K562 (cell line): ENCODE measurements at regions not wholly inside any gene's neighbourhood (a gene's known extent, or its start where the extent isn't known, plus 50 kb on each side); places are given as distances from the start of the nearest gene placed in this dataset.

Experiments
- ATAC-seq: fragments of 200-7000 bp; cut with Tn5 transposase; 3 replicates; pipeline ENCODE4 v1.9.1; 2020; ENCODE audit warnings: moderate library complexity
- BruUV-seq: library from RNA; stranded (reverse); fragments of 400-500 nt; replicated peaks from 2 replicates; lab custom pipeline; 2021; lab: Mats Ljungman, UMichigan
- CTCF ChIA-PET: fragments of 300-600 bp; formaldehyde crosslinking; extraction: SDS; loops from one replicate; lab custom pipeline; 2021; ENCODE audit warnings: low intra/inter-chr PET ratio; lab: Yijun Ruan, JAX
- POLR2A ChIA-PET: fragments of 300-600, 350-650 bp; sonication (Branson Sonifier 250); formaldehyde crosslinking; extraction: SDS; loops from one replicate; lab custom pipeline; 2021; ENCODE audit warnings: antibody characterized with exemption, inconsistent platforms; lab: Yijun Ruan, JAX
- DNase-seq, 4 experiments: peaks; one replicate each; pipeline versions ENCODE4 v3.0.0 to v3.0.0-alpha.2; 2011 to 2018; ENCODE audit warnings: low spot score in 3 of 4, mixed read lengths in 3 of 4; ENCODE audit errors: extremely low read depth in 1 of 4
- FAIRE-seq: peaks from 2 replicates; lab custom pipeline; 2011; peaks lifted over from hg19 to GRCh38; lab: Jason Lieb, UNC
- H2AFZ ChIP-seq: 2 replicates; pipeline ENCODE4 v1.6.0; 2011; ENCODE audit warnings: low read depth, low read length, control low read depth, inconsistent platforms
- H3K27ac ChIP-seq: fragments of 200-600 bp; 3 replicates; pipeline ENCODE4 v1.8.0; 2011; ENCODE audit warnings: low read depth, mild to moderate bottlenecking, control low read depth, inconsistent platforms, low read length, moderate library complexity, mixed read lengths; ENCODE audit errors: extremely low read depth
- H3K27me3 ChIP-seq, 2 experiments: fragments of 300-600 bp in 1 of 2; 2 replicates in 1 of 2; 3 replicates in 1 of 2; pipeline versions ENCODE4 v1.6.0 to v1.8.0; 2011; ENCODE audit warnings: inconsistent platforms in 2 of 2, low read length in 2 of 2, mild to moderate bottlenecking in 1 of 2, mixed read lengths in 1 of 2, moderate library complexity in 1 of 2; ENCODE audit not compliant: control insufficient read depth in 2 of 2, insufficient read depth in 2 of 2
- H3K36me3 ChIP-seq: fragments of 300-600 bp; 3 replicates; pipeline ENCODE4 v1.8.0; 2011; ENCODE audit warnings: mild to moderate bottlenecking, low read length, inconsistent platforms; ENCODE audit not compliant: control insufficient read depth, insufficient read depth
- H3K4me1 ChIP-seq, 2 experiments: fragments of 200-600 bp in 1 of 2; replicated peaks in 1 of 2; 2 replicates in 1 of 2; 3 replicates in 1 of 2; pipeline versions ENCODE4 v1.5.1 to v1.8.0; 2011; ENCODE audit warnings: inconsistent platforms in 2 of 2, low read length in 2 of 2, mild to moderate bottlenecking in 1 of 2, mixed read lengths in 1 of 2, moderate library complexity in 1 of 2; ENCODE audit not compliant: control insufficient read depth in 2 of 2, insufficient read depth in 2 of 2
- H3K4me2 ChIP-seq: 2 replicates; pipeline ENCODE4 v1.6.1; 2011; ENCODE audit warnings: low read length, control low read depth, inconsistent platforms, mixed read lengths; ENCODE audit not compliant: insufficient read depth
- H3K4me3 ChIP-seq: fragments of 200-600 bp; sonication (generic), shearing (Covaris generic); 2 replicates; pipeline ENCODE4 v1.5.1; 2016; ENCODE audit warnings: control low read depth, inconsistent platforms
- H3K79me2 ChIP-seq: fragments of 200-600 bp; 3 replicates; pipeline ENCODE4 v1.8.0; 2011; ENCODE audit warnings: low read length, inconsistent platforms; ENCODE audit not compliant: control insufficient read depth, insufficient read depth
- H3K9ac ChIP-seq, 2 experiments: 2 replicates each; pipeline versions ENCODE4 v1.6.0 to v1.6.1; 2011; ENCODE audit warnings: low read depth in 2 of 2, low read length in 2 of 2, control low read depth in 1 of 2, inconsistent platforms in 1 of 2, mild to moderate bottlenecking in 1 of 2, mixed read lengths in 1 of 2; ENCODE audit not compliant: insufficient read depth in 1 of 2
- H3K9me1 ChIP-seq: one replicate; pipeline ENCODE4 v1.6.0; 2011; ENCODE audit warnings: inconsistent platforms, mild to moderate bottlenecking, low read length, moderate library complexity; ENCODE audit not compliant: control insufficient read depth, insufficient read depth
- H3K9me3 ChIP-seq: replicated peaks from 2 replicates; pipeline ENCODE4 v1.5.1; 2011; ENCODE audit warnings: low read depth, low read length, inconsistent platforms; ENCODE audit not compliant: control insufficient read depth, insufficient read depth
- H4K20me1 ChIP-seq: replicated peaks from 2 replicates; pipeline ENCODE4 v1.6.1; 2011; ENCODE audit warnings: low read length, inconsistent platforms, mixed read lengths; ENCODE audit not compliant: control insufficient read depth, insufficient read depth
- BACH1 ChIP-seq: fragments of 200-800 bp; sonication (Bioruptor generic); IDR thresholded peaks from 2 replicates; pipeline ENCODE4 v1.6.1; 2016; ENCODE audit warnings: missing genetic modification characterization, missing compliant biosample characterization
- CBFB ChIP-seq: sonication (generic); formaldehyde crosslinking; IDR thresholded peaks from 2 replicates; pipeline ENCODE4 v1.4.0; 2020; ENCODE audit warnings: mild to moderate bottlenecking, missing genetic modification reagents
- HINFP ChIP-seq: fragments of 450-650 bp; conservative IDR thresholded peaks from 2 replicates; pipeline ENCODE4 v1.6.1; 2016; ENCODE audit warnings: missing genetic modification characterization, low read depth, mild to moderate bottlenecking, control low read depth, missing compliant biosample characterization
- RBM14 ChIP-seq: fragments of 200-400 bp; formaldehyde crosslinking; IDR thresholded peaks from 2 replicates; pipeline ENCODE4 v1.6.1; 2018; ENCODE audit warnings: low read depth, mild to moderate bottlenecking, low read length, moderate library complexity, borderline replicate concordance; ENCODE audit not compliant: insufficient read depth
- SMAD4 ChIP-seq: fragments of 250-450 bp; sonication (Bioruptor Pico); conservative IDR thresholded peaks from 2 replicates; pipeline ENCODE4 v1.8.0; 2021; ENCODE audit warnings: inconsistent platforms, mild to moderate bottlenecking, moderate library complexity
- SPI1 ChIP-seq: IDR thresholded peaks from 2 replicates; pipeline ENCODE4 v1.6.1; 2011; ENCODE audit warnings: low read depth, low read length, control low read depth, borderline replicate concordance
- XRCC4 ChIP-seq: IDR thresholded peaks from one replicate; pipeline ENCODE4 v1.6.1; 2011; ENCODE audit not compliant: insufficient read depth, insufficient read length; ENCODE audit errors: extremely low read depth
- ZNF324 ChIP-seq: fragments of 250-450 bp; sonication (Bioruptor Pico); IDR thresholded peaks from 2 replicates; pipeline ENCODE4 v1.4.0; 2020; ENCODE audit warnings: mild to moderate bottlenecking
- ZNF696 ChIP-seq: fragments of 250-450 bp; sonication (Bioruptor Pico); conservative IDR thresholded peaks from 2 replicates; pipeline ENCODE4 v1.4.0; 2020; ENCODE audit warnings: mild to moderate bottlenecking, moderate library complexity
- WGBS: fragments of 100-300 bp; shearing (Covaris generic); methylation state at CpG from one replicate; pipeline ENCODE4 v1.1.6; 2016; ENCODE audit warnings: low coverage, mixed read lengths; ENCODE audit not compliant: insufficient coverage; ENCODE audit errors: missing lambda C conversion rate; 5-methylcytosine and 5-hydroxymethylcytosine counted together
- in situ Hi-C: fragments of 300-500 bp; cut with MboI; formaldehyde crosslinking; loops from 4 replicates; pipeline ENCODE4 v1.15.0; 2018; ENCODE audit warnings: inconsistent platforms, mixed read lengths
- intact Hi-C: fragments of 100-400 bp; cut with micrococcal nuclease; formaldehyde crosslinking; loops from 2 replicates; pipeline ENCODE4 v1.14.2; 2022
- TF ChIP-seq, protein P1 (sequence below): fragments of 250-450 bp; sonication (Bioruptor Pico); IDR thresholded peaks from 2 replicates; pipeline ENCODE4 v1.4.0; 2020
- TF ChIP-seq, protein P2 (sequence below): IDR thresholded peaks from 3 replicates; pipeline ENCODE4 v1.6.1; 2011; ENCODE audit warnings: borderline replicate concordance, mild to moderate bottlenecking; ENCODE audit not compliant: insufficient read length, insufficient read depth

DNA sequence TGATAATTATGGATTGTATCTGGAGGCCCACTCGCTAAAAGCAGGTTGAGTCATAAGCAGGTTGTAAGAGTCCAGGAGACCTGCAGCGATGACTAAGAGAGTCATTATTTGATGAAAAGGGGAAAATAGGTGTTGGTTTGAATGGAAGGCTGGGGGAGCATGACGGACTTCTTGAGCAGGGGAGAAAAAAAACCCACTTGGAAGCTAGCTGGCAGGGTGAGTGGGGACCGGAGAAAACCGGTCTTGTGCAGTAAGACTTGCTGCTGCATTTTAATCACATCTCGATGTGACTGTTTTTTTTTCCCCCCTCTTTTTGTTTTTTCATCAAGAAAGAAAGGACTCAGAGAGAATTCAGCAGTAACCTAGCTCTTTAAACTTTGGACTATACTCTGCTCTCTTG is 90.0 kb downstream of the IGSF1 start:
- Histone ChIP-seq H2AFZ (no peak overlapping the region), H4K20me1 (no peaks in the 10 kb centered on the region), H3K4me1 (no peaks in the 10 kb centered on the region)
- WGBS: 0% methylated on average over 5 of the region's 6 CpGs
- DNase-seq: no peak
- no peak for FAIRE-seq
- BruUV-seq: no TSS peak
- TF ChIP-seq ZNF324 (CRISPR knock-in tag): no peak
- no peak for TF ChIP-seq SMAD4 (CRISPR knock-in tag)
- no peak for TF ChIP-seq BACH1 (tag)
- TF ChIP-seq, protein P1, sequence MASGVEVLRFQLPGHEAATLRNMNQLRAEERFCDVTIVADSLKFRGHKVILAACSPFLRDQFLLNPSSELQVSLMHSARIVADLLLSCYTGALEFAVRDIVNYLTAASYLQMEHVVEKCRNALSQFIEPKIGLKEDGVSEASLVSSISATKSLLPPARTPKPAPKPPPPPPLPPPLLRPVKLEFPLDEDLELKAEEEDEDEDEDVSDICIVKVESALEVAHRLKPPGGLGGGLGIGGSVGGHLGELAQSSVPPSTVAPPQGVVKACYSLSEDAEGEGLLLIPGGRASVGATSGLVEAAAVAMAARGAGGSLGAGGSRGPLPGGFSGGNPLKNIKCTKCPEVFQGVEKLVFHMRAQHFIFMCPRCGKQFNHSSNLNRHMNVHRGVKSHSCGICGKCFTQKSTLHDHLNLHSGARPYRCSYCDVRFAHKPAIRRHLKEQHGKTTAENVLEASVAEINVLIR: no peak
- no peak for TF ChIP-seq CBFB (CRISPR knock-in tag)
- no peak for TF ChIP-seq RBM14
- no peak for TF ChIP-seq ZNF696
- no peak for TF ChIP-seq HINFP (tag)
- TF ChIP-seq SPI1: no peak
- TF ChIP-seq XRCC4: no peak
- TF ChIP-seq, protein P2, sequence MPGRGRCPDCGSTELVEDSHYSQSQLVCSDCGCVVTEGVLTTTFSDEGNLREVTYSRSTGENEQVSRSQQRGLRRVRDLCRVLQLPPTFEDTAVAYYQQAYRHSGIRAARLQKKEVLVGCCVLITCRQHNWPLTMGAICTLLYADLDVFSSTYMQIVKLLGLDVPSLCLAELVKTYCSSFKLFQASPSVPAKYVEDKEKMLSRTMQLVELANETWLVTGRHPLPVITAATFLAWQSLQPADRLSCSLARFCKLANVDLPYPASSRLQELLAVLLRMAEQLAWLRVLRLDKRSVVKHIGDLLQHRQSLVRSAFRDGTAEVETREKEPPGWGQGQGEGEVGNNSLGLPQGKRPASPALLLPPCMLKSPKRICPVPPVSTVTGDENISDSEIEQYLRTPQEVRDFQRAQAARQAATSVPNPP: no peak
- TF ChIP-seq, all 486 proteins: peak for 0
- ATAC-seq: no peak
- intact Hi-C loops (no loop called here), in situ Hi-C loops (no loop called here)
- Histone ChIP-seq H3K36me3 (no peaks in the 10 kb centered on the region), H3K27me3 (no peaks in the 10 kb centered on the region), H3K9ac (no peak overlapping the region), H3K79me2 (no peaks in the 10 kb centered on the region), H3K4me2 (no peak overlapping the region), H3K9me3 (no peaks in the 10 kb centered on the region), H3K9me1 (no peaks in the 10 kb centered on the region), H3K4me3 (no peak overlapping the region), H3K27ac (no peak overlapping the region)
- CTCF ChIA-PET: no interaction called here
- POLR2A ChIA-PET: no interaction called here
